ENCODE measurements at regions not wholly inside any gene's neighbourhood (a gene's known extent, or its start where the extent isn't known, plus 50 kb on each side); places are given as distances from the start of the nearest gene placed in this dataset.

DNA sequence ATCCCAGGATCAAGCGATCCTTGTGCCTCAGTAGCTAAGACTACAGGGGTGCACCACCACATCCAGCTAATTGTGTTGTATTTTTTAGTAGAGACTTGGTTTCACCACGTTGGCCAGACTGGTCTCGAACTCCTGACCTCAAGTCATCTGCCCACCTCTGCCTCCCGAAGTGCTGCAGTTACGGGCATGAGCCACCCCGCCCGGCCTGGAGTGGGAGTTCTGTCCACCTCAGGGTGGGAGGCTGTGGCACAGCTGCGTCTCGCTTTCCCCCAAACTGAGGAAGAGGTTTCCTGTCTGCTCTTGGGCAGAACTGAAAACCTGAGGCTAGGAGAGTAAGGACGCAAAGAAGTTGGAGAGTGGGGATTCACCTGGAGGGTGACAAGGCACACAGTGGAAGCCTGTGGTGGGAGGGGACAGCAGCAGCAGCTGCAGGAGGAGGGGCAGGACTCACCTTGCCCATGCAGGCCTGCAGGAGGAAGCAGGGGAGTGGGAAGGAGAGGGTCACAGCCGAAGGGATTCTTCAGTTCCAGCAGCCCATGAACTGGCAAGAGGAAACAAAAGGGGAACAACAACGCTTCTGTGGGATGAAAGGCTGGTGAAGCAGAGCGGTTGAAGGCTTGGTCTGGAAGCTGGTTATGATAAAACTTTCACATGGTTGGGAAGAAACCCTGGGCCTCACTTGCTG is 181.4 kb downstream of the GAS1 start:
- TF ChIP-seq, protein P1, sequence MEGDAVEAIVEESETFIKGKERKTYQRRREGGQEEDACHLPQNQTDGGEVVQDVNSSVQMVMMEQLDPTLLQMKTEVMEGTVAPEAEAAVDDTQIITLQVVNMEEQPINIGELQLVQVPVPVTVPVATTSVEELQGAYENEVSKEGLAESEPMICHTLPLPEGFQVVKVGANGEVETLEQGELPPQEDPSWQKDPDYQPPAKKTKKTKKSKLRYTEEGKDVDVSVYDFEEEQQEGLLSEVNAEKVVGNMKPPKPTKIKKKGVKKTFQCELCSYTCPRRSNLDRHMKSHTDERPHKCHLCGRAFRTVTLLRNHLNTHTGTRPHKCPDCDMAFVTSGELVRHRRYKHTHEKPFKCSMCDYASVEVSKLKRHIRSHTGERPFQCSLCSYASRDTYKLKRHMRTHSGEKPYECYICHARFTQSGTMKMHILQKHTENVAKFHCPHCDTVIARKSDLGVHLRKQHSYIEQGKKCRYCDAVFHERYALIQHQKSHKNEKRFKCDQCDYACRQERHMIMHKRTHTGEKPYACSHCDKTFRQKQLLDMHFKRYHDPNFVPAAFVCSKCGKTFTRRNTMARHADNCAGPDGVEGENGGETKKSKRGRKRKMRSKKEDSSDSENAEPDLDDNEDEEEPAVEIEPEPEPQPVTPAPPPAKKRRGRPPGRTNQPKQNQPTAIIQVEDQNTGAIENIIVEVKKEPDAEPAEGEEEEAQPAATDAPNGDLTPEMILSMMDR (conservative IDR thresholded peaks at IDR 0.05; ENCODE audit: low read depth, low read length) = no peak
- no peak for TF ChIP-seq EZH2phosphoT487 (IDR thresholded peaks at IDR 0.05; ENCODE audit: borderline replicate concordance, low read length)

Measured in PC-3 (cell line).